Smooth muscle cell (in vitro differentiated cells): ENCODE measurements at regions not wholly inside any gene's neighbourhood (a gene's known extent, or its start where the extent isn't known, plus 50 kb on each side); places are given as distances from the start of the nearest gene placed in this dataset.

Experiments used
- DNase-seq: peaks from one replicate; lab custom pipeline; 2025; ENCODE audit not compliant: unreplicated experiment; lab: John Stamatoyannopoulos, UW
- H2AFZ ChIP-seq: fragments of 200-600 bp; sonication (generic); 2 replicates; pipeline ENCODE4 v1.6.0; 2016; ENCODE audit warnings: antibody characterized with exemption, low read depth, mild to moderate bottlenecking
- H3F3A ChIP-seq: fragments of 200-600 bp; sonication (generic); 2 replicates; pipeline ENCODE4 v1.6.0; 2017; ENCODE audit warnings: antibody characterized with exemption, low read depth
- H3K27ac ChIP-seq: fragments of 200-600 bp; sonication (generic); 2 replicates; pipeline ENCODE4 v1.5.1; 2016; ENCODE audit warnings: low read depth, mild to moderate bottlenecking
- H3K27me3 ChIP-seq: fragments of 200-600 bp; sonication (generic); 2 replicates; pipeline ENCODE4 v1.6.1; 2016; ENCODE audit warnings: low read depth, mild to moderate bottlenecking
- H3K36me3 ChIP-seq: fragments of 200-600 bp; sonication (generic); 2 replicates; pipeline ENCODE4 v1.5.1; 2016; ENCODE audit warnings: low read depth
- H3K4me1 ChIP-seq: fragments of 200-600 bp; sonication (generic); 2 replicates; pipeline ENCODE4 v1.5.1; 2016; ENCODE audit warnings: low read depth
- H3K4me2 ChIP-seq: fragments of 200-600 bp; sonication (generic); 2 replicates; pipeline ENCODE4 v1.6.0; 2016; ENCODE audit warnings: mild to moderate bottlenecking
- H3K4me3 ChIP-seq: fragments of 200-600 bp; sonication (generic); 2 replicates; pipeline ENCODE4 v1.5.1; 2016; ENCODE audit warnings: mild to moderate bottlenecking
- H3K79me2 ChIP-seq: fragments of 200-600 bp; sonication (generic); 2 replicates; pipeline ENCODE4 v1.6.0; 2016; ENCODE audit warnings: low read depth, mild to moderate bottlenecking
- H3K9ac ChIP-seq: fragments of 200-600 bp; sonication (generic); 2 replicates; pipeline ENCODE4 v1.6.0; 2016; ENCODE audit warnings: low read depth
- H3K9me3 ChIP-seq: fragments of 200-600 bp; sonication (generic); replicated peaks from 2 replicates; pipeline ENCODE4 v1.5.1; 2016; ENCODE audit warnings: low read depth
- H4K20me1 ChIP-seq: fragments of 200-600 bp; sonication (generic); 2 replicates; pipeline ENCODE4 v1.6.0; 2016; ENCODE audit warnings: low read depth
- CTCF ChIP-seq: fragments of 200-600 bp; sonication (generic); IDR thresholded peaks from 2 replicates; pipeline ENCODE4 v1.5.1; 2017; ENCODE audit warnings: borderline replicate concordance, mild to moderate bottlenecking, antibody characterized with exemption; ENCODE audit not compliant: insufficient read depth, poor library complexity, severe bottlenecking
- WGBS: methylation state at CpG from one replicate; pipeline ENCODE4 v1.1.7; 2016; ENCODE audit warnings: low lambda C conversion rate; 5-methylcytosine and 5-hydroxymethylcytosine counted together

- Histone ChIP-seq H3K9ac (no peak overlapping the region), H3K27me3 (no peaks in the 10 kb centered on the region), H3F3A (peaks cover 9% of the 10 kb centered on the region), H2AFZ (no peak overlapping the region), H3K4me2 (no peak overlapping the region), H3K36me3 (no peaks in the 10 kb centered on the region), H3K9me3 (no peaks in the 10 kb centered on the region), H3K27ac (no peak overlapping the region), H3K4me1 (peaks cover 13% of the 10 kb centered on the region), H4K20me1 (no peaks in the 10 kb centered on the region), H3K4me3 (no peak overlapping the region), H3K79me2 (no peaks in the 10 kb centered on the region)
- TF ChIP-seq CTCF = no peak
- WGBS = 53% methylated on average over 2 of the region's 2 CpGs
- no peak for DNase-seq
These were observed 52.4 kb upstream of the PWWP2A start for GRCh38 chr5:160171666-160172065.

- H3K36me3 ChIP-seq = no peaks in the 10 kb centered on the region
- no peaks in the 10 kb centered on the region for H3K9me3 ChIP-seq
- H3K9ac ChIP-seq = peak overlapping the region; percentile 76
- H3K4me1 ChIP-seq = peaks cover 32% of the 10 kb centered on the region
- H3K79me2 ChIP-seq = no peaks in the 10 kb centered on the region
- no peak for TF ChIP-seq CTCF
- H4K20me1 ChIP-seq = no peaks in the 10 kb centered on the region
- 28% methylated on average over 3 of the region's 3 CpGs for WGBS
- no peak overlapping the region for H3K4me3 ChIP-seq
- peak overlapping the region; percentile 77 for H3K4me2 ChIP-seq
- H3F3A ChIP-seq = peaks cover 9% of the 10 kb centered on the region
- H3K27ac ChIP-seq = peak overlapping the region; percentile 97
- H3K27me3 ChIP-seq = no peaks in the 10 kb centered on the region
- H2AFZ ChIP-seq = no peak overlapping the region
- no peak for DNase-seq
These were observed 50.1 kb upstream of the PWWP2A start for GRCh38 chr5:160169326-160169725.
